ENCODE measurements at regions not wholly inside any gene's neighbourhood (a gene's known extent, or its start where the extent isn't known, plus 50 kb on each side); places are given as distances from the start of the nearest gene placed in this dataset.

DNA sequence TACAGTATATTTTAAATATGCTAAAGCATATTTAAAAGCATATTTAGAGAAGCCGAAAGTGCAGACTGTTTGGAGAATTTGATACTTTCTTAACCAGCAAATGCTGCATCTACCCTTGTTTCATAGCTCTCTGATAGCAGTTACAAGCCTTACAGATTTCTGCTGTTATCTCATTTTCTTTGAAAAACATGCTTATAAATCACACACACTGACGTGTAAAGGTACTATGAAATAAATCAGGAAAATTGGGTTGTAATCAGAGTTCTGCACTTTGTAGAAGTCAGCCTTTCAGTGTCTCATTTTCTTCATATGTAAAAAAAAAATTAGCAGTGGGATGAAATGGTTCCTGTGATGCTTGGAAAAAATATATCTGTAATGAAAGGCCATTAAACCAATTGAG, 1432.4 kb upstream of the ATXN8OS start:
- no peaks in the 10 kb centered on the region for H3K36me3 ChIP-seq (ENCODE audit: low read depth)
- no peaks in the 10 kb centered on the region for H4K20me1 ChIP-seq (ENCODE audit: insufficient read depth)
- DNase-seq: no peak
- in situ Hi-C loops (cut with MboI): no loop called here
- H3K27me3 ChIP-seq (replicated peaks; ENCODE audit: insufficient read depth): no peaks in the 10 kb centered on the region
- H3K79me2 ChIP-seq (ENCODE audit: insufficient read depth): no peaks in the 10 kb centered on the region
- no peak overlapping the region for H3K4me2 ChIP-seq (ENCODE audit: unreplicated experiment)
- H2AFZ ChIP-seq: no peak overlapping the region
- H3K4me1 ChIP-seq (ENCODE audit: insufficient read depth): no peaks in the 10 kb centered on the region
- no peak overlapping the region for H3K4me3 ChIP-seq
- H3K9me2 ChIP-seq (ENCODE audit: insufficient read depth): no peaks in the 10 kb centered on the region
- H3F3A ChIP-seq (ENCODE audit: insufficient read depth): no peaks in the 10 kb centered on the region
- no peak overlapping the region for H3K27ac ChIP-seq
- WGBS, 2 experiments (ENCODE audit: low coverage in 1 of 2, low lambda C conversion rate in 2 of 2, missing lambda C conversion rate in 2 of 2): 15 to 24% methylated on average over 2 of the region's 2 CpGs
- H3K9me3 ChIP-seq (ENCODE audit: low read depth): peaks cover 2% of the 10 kb centered on the region
- no peak overlapping the region for H3K9ac ChIP-seq
- TF ChIP-seq EZH2 (IDR thresholded peaks at IDR 0.05; ENCODE audit: insufficient read depth, poor library complexity, severe bottlenecking) (no peak), EZH2phosphoT487 (IDR thresholded peaks at IDR 0.05; ENCODE audit: insufficient read depth, low read depth) (no peak)

DNA sequence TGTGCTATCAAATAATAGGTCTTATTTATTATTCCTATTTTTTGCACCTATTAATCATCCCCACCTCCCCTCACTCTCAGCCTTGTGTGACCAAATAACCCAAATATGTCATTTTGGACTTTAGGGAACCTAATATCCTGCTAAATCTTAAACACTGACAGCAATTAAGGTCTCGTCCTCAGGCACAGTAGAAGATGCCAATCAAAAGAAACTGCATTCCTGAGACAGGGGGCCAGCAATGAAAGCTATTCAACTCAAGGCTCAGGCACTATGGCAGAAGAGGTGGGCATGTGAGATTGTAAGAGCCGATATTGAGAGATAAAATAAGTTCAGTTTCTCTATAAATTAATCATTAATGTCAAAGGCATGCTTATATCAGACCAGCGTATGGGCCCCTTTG, 1437.7 kb upstream of the PCDH9 start:
- Histone ChIP-seq H3K4me3 (no peak overlapping the region), H3K4me1 (ENCODE audit: insufficient read depth) (no peaks in the 10 kb centered on the region), H3K36me3 (ENCODE audit: low read depth) (no peaks in the 10 kb centered on the region), H2AFZ (no peak overlapping the region), H3K9ac (no peak overlapping the region), H3K4me2 (ENCODE audit: unreplicated experiment) (no peak overlapping the region), H3K27me3 (replicated peaks; ENCODE audit: insufficient read depth) (no peaks in the 10 kb centered on the region), H3K9me3 (ENCODE audit: low read depth) (no peaks in the 10 kb centered on the region), H3K9me2 (ENCODE audit: insufficient read depth) (no peaks in the 10 kb centered on the region), H3K79me2 (ENCODE audit: insufficient read depth) (no peaks in the 10 kb centered on the region), H3F3A (ENCODE audit: insufficient read depth) (no peaks in the 10 kb centered on the region), H3K27ac (no peak overlapping the region), H4K20me1 (ENCODE audit: insufficient read depth) (no peaks in the 10 kb centered on the region)
- WGBS, 2 experiments (ENCODE audit: low coverage in 1 of 2, low lambda C conversion rate in 2 of 2, missing lambda C conversion rate in 2 of 2): 10 to 15% methylated on average over 3 of the region's 3 CpGs
- no peak for DNase-seq
- TF ChIP-seq EZH2phosphoT487 (IDR thresholded peaks at IDR 0.05; ENCODE audit: insufficient read depth, low read depth) (no peak), EZH2 (IDR thresholded peaks at IDR 0.05; ENCODE audit: insufficient read depth, poor library complexity, severe bottlenecking) (no peak)
- in situ Hi-C loops (cut with MboI): no loop called here

DNA sequence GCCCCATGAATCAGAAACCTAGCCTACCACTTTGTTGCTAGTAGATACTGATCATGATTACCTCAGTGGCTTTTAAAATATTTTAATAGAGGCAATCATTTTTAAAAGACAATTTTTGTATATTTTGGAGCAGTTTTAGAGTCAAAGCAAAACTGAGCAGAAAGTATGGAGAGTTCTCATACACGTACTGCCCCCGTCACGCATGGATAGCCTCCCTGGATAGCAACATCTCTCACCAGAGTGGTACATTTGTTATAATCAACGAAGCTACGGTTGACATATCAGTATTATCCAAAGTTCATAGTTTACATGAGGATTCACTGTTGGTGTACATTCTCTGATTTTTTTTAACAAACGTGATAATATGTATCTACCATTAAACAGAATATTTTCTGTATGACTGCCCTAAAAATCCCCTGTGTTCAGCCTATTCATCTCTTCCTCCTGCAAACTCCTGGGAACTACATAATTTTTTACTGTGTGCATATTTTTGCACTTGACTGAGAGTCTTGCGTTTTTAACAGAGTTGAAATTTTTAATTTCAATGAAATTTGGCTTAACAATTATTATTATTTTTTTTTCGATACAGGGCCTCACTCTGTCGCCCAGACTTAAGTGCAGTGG, 1436.8 kb upstream of the PCDH9 start:
- Histone ChIP-seq H3K9me3 (ENCODE audit: low read depth) (no peaks in the 10 kb centered on the region), H3K9ac (no peak overlapping the region)
- DNase-seq: no peak

DNA sequence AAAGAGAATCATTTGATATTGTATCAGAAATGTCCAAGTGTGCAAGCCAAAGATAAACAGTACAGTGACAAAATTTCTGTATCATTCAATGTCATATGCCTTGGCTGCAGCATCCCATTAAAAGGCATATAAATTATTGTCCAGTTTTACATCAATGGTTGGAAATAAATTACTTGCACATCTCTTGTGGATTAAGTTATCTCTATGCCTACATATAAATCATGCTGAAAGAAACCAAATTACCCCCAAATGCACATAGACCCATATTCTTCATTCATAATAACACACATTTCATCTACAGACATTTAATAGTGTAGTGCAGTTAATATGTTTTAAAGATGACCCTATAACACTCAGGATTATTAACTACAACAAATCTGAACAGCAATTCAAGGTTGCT, 1415.7 kb upstream of the PCDH9 start:
- no peaks in the 10 kb centered on the region for H3F3A ChIP-seq (ENCODE audit: insufficient read depth)
- H3K4me2 ChIP-seq (ENCODE audit: unreplicated experiment): no peak overlapping the region
- H3K9ac ChIP-seq: no peak overlapping the region
- H3K4me3 ChIP-seq: no peak overlapping the region
- no peak overlapping the region for H2AFZ ChIP-seq
- H3K36me3 ChIP-seq (ENCODE audit: low read depth): no peaks in the 10 kb centered on the region
- in situ Hi-C loops (cut with MboI): no loop called here
- 0 out of 2 replicates have a peak, but pooled peaks cover 4% of the 10 kb centered on the region for H3K9me2 ChIP-seq (ENCODE audit: insufficient read depth)
- H3K27me3 ChIP-seq (replicated peaks; ENCODE audit: insufficient read depth): no peaks in the 10 kb centered on the region
- H4K20me1 ChIP-seq (ENCODE audit: insufficient read depth): no peaks in the 10 kb centered on the region
- H3K79me2 ChIP-seq (ENCODE audit: insufficient read depth): no peaks in the 10 kb centered on the region
- H3K4me1 ChIP-seq (ENCODE audit: insufficient read depth): no peaks in the 10 kb centered on the region
- no peak overlapping the region for H3K27ac ChIP-seq
- no peak for DNase-seq
- no peaks in the 10 kb centered on the region for H3K9me3 ChIP-seq (ENCODE audit: low read depth)
- no peak for TF ChIP-seq EZH2 (IDR thresholded peaks at IDR 0.05; ENCODE audit: insufficient read depth, poor library complexity, severe bottlenecking)
- TF ChIP-seq EZH2phosphoT487 (IDR thresholded peaks at IDR 0.05; ENCODE audit: insufficient read depth, low read depth): no peak

More for the DNA sequence above, 1436.8 kb upstream of the PCDH9 start:
- H4K20me1 ChIP-seq (ENCODE audit: insufficient read depth): no peaks in the 10 kb centered on the region
- in situ Hi-C loops (cut with MboI): no loop called here
- H3K79me2 ChIP-seq (ENCODE audit: insufficient read depth): no peaks in the 10 kb centered on the region
- no peaks in the 10 kb centered on the region for H3K9me2 ChIP-seq (ENCODE audit: insufficient read depth)
- no peak for TF ChIP-seq EZH2phosphoT487 (IDR thresholded peaks at IDR 0.05; ENCODE audit: insufficient read depth, low read depth)
- no peak for TF ChIP-seq EZH2 (IDR thresholded peaks at IDR 0.05; ENCODE audit: insufficient read depth, poor library complexity, severe bottlenecking)
- no peaks in the 10 kb centered on the region for H3K4me1 ChIP-seq (ENCODE audit: insufficient read depth)
- no peak overlapping the region for H3K4me2 ChIP-seq (ENCODE audit: unreplicated experiment)
- no peak overlapping the region for H3K4me3 ChIP-seq
- H3K27ac ChIP-seq: no peak overlapping the region
- H3F3A ChIP-seq (ENCODE audit: insufficient read depth): no peaks in the 10 kb centered on the region
- no peaks in the 10 kb centered on the region for H3K36me3 ChIP-seq (ENCODE audit: low read depth)
- WGBS, 2 experiments (ENCODE audit: low coverage in 1 of 2, low lambda C conversion rate in 2 of 2, missing lambda C conversion rate in 2 of 2): 19 to 31% methylated on average over 9 of the region's 9 CpGs
- no peak overlapping the region for H2AFZ ChIP-seq
- no peaks in the 10 kb centered on the region for H3K27me3 ChIP-seq (replicated peaks; ENCODE audit: insufficient read depth)

DNA sequence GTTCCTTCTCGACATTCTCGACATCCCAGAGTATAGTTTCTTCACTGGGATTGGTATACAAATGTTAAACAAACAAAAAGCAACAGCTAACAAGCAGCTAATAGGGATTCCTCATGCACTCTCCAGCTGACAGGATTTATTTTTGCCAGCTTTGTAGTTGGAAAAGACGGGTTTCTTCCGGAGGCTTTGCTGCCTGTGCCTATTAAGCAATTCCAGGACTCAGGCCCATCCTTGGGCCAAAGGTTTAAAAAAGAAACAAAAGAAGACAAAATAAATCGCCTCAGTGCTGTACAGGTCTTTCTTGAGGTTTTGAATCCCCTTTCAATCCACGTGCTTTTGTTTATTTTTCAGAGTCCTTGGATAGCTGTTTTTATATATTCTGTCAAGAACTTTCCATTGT, 1414.5 kb upstream of the PCDH9 start:
- Histone ChIP-seq H3K4me1 (ENCODE audit: insufficient read depth) (no peaks in the 10 kb centered on the region), H3K36me3 (ENCODE audit: low read depth) (no peaks in the 10 kb centered on the region), H3K4me2 (ENCODE audit: unreplicated experiment) (no peak overlapping the region), H3K9me3 (ENCODE audit: low read depth) (no peaks in the 10 kb centered on the region), H3K4me3 (no peak overlapping the region), H2AFZ (no peak overlapping the region), H4K20me1 (ENCODE audit: insufficient read depth) (no peaks in the 10 kb centered on the region), H3F3A (ENCODE audit: insufficient read depth) (no peaks in the 10 kb centered on the region), H3K79me2 (ENCODE audit: insufficient read depth) (no peaks in the 10 kb centered on the region), H3K27me3 (replicated peaks; ENCODE audit: insufficient read depth) (no peaks in the 10 kb centered on the region), H3K27ac (no peak overlapping the region), H3K9ac (no peak overlapping the region), H3K9me2 (ENCODE audit: insufficient read depth) (no peaks in the 10 kb centered on the region)
- 4 to 8% methylated on average over 6 of the region's 6 CpGs for WGBS, 2 experiments (ENCODE audit: low coverage in 1 of 2, low lambda C conversion rate in 2 of 2, missing lambda C conversion rate in 2 of 2)
- DNase-seq: no peak
- TF ChIP-seq EZH2 (IDR thresholded peaks at IDR 0.05; ENCODE audit: insufficient read depth, poor library complexity, severe bottlenecking) (no peak), EZH2phosphoT487 (IDR thresholded peaks at IDR 0.05; ENCODE audit: insufficient read depth, low read depth) (no peak)
- in situ Hi-C loops (cut with MboI): no loop called here

All from GM23248 (cell line).